ENCODE measurements at regions not wholly inside any gene's neighbourhood (a gene's known extent, or its start where the extent isn't known, plus 50 kb on each side); places are given as distances from the start of the nearest gene placed in this dataset.
A peak's percentile ranks its signal among the peaks of the same experiment; 100 is the strongest.
"Not testable (repeated sequence)": the region's sequence is repeated elsewhere in the genome, so short reads cannot be mapped to it uniquely, and the experiment has no call there.

DNA sequence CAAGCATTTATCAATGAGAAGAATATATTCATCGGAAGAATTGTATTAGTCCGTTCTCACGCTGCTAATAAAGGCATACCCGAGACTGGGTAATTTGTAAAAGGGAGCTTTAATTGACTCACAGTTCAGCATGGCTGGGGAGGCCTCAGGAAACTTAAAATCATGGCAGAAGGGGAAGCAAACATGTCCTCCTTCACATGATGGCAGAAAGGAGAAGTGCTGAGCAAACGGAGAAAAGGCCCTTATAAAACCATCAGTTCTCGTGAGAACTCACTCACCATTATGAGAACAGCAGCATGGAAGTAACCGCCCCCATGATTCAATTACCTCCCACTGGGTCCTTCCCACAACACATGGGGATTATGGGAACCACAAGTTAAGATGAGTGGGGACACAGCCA, 1688.2 kb downstream of the SPATA31A7 start:
- not testable (repeated sequence) for DNase-seq

DNA sequence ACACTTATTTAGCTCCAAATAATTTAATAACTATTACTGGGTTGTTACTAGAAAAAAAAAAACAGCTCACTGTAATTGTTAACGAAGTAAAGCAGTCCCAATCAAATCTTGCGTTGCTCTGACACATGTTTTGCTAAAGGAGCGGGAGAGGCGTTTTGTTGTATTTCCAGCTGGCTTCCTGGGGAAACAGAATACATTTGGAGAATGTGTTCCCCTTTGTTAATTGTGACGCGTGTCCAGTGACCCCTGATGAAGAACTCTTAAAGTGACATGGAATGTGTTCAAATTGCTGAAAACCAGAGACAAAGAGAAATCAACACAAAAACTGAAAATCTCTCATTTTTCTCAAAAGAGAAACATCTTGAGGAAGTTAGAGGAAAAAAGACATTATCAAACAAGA, 1690.6 kb downstream of the SPATA31A7 start:
- not testable (repeated sequence) for DNase-seq

DNA sequence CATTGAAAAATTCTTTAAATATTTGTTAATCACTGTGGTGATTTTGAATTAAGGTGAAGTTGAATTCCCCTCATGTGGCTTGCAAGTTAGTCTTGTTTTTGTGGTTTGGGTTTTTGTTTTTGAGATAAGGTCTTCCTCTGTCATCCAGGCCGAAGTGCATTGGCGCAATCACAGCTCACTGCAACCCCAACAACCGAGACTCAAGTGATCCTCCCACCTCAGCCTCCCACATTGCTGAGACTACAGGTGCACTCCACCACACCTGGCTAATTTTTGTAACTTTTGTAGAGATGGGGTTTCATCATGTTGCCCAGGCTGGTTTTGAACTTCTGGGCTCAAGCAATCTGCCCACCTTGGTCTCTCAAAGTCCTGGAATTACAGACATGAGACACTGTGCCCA, 1691.1 kb downstream of the SPATA31A7 start:
- DNase-seq, result not testable (repeated sequence)

DNA sequence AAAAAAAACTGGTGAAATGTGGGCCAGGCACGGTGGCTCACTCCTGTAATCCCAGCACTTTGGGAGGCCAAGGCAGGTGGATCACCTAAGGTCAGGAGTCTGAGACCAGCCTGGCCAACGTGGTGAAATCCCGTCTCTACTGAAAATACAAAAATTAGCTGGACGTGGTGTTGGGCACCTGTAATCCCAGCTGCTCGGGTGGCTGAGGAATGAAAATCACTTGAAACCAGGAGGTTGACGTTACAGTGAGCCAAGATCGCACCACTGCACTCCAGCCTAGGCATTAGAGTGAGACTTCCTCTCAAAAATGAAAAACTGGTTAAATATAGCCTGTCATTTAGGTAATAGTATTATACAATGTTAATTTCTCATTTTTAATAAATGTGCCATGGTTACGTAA, 1692.0 kb downstream of the SPATA31A7 start:
- not testable (repeated sequence) for DNase-seq

DNA sequence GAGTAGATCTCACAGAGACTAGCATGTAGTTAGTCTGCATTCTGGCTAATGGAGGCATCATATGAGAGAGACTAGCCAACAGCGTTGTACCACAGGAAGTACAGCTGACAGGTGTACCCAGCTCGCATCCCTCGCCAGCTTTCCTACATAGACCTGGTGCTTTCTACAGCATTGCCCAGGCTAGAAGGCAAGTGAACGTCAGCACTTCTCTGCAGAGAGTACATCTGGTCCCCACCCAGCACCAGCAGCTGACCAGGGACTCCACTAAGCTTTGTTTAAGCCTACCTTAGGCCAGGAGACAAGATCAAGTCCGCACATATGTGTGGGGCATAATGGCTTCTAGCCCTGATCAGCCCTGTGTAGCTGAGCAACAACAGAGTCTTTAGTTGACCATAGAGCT, 1692.9 kb downstream of the SPATA31A7 start:
- not testable (repeated sequence) for DNase-seq

DNA sequence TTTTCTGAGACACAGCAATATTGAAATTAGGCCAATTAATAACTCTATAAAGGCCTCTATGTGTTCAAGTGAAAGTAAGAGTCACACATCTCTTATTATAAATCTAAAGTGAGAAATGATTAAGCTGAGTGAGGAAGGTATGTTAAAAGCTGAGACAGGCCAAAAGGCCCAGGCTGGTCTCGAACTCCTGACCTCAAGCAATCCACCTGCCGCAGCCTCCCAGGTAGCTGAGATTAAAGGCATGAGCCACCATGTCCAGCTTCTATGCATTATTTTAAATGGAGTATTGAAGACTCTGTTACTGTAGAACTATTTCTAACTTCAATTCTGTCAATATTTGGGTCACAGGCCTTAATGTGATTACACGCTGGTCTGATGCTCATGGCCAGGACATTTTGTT, 1706.9 kb downstream of the SPATA31A7 start:
- not testable (repeated sequence) for DNase-seq

DNA sequence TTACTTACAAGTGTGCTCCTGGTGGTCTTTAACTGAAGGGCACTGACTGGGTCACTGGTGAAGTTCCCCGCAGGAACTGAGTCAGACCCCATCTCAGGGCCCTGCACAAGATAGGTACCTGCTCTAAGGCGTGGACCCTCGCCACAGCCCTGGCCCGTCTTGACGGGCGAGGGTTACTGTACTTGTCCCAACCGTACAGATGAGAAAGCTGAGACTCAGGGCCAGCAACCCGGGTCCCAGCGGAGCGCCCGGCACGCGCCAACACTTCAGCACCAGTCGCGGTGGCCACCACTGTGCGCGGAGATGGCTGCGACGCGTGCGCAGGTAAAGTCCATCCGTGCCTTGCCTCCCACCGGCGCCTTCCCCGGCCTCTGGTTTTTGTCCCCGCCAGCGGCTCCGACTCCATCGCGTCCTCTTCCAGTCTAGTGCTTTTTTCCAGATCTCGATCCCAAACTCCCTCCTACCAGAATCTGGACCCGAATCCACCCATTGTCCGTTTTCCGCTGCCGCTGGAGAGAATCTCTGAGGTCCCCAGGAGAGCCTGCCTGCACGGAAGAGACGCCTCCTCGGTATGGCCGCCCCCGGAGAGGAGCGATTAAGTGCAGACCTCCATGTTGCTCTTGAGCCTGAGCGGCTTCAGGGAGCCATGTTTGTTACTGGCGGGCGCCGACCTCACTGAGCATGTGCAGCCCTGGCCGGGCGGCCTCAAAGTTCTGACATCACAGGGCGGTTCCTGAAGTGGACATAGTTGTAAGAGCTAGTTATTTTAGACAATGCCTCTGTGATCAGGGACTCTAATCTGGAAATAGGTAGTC, 1707.8 kb downstream of the SPATA31A7 start:
- DNase-seq, result peak; percentile 42 to 44

DNA sequence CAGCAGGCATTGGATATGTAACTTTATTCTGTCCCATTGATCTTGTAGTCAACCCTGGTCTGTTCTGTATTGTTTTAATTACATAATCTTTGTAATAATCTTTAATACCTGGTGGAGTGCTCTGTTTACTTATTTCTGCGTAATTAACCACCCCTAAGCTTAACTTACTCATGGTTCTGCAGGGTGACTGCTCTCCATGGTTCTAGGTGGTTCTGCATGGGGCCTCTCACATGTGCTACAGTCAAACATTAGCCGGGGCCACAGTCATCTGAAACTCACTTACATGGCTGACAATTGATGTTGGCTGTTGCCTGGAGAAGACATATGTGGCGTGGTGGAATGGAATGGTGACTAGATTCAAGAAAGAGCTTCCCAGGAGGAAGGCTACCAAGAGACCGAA, 1709.8 kb downstream of the SPATA31A7 start:
- not testable (repeated sequence) for DNase-seq

DNA sequence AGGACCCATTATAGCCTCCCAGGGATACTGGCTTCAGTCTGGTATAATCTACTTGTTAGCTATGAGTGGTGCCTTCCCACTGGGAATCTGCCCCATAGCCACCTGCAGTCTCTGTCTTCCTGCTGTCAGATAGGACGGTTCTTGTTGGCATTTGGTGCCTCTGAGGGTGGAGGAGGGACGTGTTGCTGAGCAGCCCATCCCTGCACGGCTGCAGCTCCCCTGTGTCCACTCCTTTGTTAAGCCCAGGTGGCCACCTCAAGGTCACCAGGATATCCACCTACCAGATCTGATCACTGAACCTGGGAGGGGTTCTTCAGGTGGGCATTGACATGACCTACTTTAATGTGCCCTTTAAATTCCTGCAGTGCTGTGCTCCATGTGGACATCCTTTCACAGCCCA, 1714.2 kb downstream of the SPATA31A7 start:
- DNase-seq, result not testable (repeated sequence)

DNA sequence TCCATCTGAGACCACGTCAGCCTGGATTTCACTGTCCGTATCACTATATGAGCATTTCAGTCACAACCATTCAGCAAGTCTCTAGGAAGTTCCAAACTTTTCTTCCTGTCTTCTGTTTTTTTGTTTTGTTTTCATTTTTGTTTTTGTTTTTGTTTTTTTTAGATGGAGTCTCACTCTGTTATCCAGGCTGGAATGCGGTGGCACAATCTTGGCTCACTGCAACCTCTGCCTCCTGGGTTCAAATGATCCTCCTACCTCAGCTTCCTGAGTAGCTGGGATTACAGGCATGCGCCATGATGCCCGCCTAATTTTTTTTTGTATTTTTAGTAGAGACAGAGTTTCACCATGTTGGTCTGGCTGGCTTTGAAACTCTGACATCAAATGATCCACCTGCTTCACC, 1715.9 kb downstream of the SPATA31A7 start:
- DNase-seq, result not testable (repeated sequence)

DNA sequence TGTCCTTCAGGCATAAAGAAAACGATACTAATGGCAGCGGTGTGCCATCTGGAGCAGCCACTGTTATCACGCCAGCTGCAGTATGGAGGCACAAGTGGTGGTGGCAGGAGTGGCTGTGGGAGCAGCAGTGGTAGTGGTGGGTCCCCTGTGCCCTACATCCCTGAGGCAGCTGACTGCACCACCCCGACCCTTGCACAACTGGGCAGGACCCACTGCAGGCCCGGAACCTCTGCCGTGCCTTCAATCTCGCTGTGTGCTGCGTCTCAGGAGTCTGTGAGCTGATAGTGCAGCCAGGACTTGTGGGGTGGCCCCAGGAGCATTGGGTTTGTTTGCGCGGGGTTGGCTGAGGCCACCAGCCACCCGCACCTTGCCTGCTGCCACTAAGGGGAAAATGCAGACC, 1718.0 kb downstream of the SPATA31A7 start:
- DNase-seq, result not testable (repeated sequence)

DNA sequence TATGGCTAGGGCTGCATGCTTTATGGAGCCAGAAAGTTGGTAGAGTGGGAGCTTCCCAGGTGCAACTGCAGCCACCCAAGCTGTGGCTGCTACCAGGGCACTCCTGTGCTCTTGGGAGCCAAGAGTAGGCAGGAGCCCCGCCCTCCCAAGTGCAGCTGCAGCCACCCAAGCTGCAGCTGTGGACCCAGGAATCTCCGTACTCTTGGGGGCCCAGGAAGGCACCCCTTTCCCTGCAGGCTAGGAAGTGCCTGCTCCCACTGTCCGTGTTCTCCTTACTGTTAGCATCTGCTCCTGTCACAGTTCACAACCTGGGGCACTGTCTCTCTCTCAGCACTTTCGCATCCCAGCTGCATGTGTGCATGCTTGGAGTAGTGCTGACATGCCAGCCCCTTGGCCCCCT, 1718.4 kb downstream of the SPATA31A7 start:
- not testable (repeated sequence) for DNase-seq

DNA sequence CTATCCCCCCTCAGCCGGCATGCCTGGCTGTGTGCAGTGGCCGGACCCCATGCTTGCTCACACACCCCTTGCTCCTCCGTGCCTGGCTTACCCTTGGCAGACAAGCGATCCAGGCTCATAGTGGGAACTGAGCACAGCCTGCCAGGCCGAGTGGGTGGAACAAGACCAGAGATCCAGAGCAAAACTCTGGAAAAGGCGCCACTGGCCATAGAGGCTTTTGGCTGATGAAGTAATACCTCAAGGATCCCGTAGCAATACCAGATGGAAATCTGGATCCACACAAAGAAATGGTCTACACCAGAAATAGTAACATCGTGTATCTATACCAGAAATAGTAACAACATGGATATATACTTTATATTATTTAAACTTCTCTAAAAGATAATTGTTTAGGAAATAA, 1719.6 kb downstream of the SPATA31A7 start:
- DNase-seq, result not testable (repeated sequence)

DNA sequence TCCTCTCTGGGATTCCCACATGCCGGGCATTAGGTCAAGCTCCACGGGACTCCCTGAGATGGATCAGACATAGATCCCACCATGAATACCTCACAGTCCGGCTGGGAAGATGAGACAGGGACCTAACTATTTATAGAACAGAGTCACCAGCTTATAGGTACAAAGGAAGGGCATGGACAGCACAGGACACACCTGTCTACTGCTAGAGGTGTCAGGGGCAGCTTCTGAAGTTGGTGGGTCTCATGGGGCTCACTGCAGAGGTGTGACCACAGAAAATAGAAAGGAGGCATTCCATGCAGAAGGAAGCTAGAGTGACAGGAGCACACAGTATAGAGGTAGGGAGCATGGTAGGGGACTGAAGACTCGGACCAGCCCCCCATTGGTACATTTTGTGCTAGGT, 1722.4 kb downstream of the SPATA31A7 start:
- not testable (repeated sequence) for DNase-seq

DNA sequence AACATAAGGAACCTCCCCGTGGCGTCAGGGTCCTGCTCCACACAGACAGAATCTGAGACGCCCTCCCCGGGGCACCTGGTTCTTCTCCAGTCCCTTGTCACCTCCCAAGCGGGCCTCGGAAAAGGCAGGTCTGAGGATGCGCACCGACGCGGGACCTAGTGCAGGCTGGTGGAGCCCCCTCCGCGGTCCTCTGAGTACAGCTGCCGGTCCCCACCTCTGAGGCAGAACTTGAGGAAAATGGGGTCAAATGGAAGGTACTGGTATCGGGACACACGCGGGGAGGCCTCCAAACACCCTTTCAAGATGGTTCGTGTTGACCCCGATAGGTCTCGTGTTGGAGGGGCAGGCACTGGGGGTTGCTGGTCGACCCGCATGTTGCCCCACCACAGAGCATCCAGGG, 1725.3 kb downstream of the SPATA31A7 start:
- not testable (repeated sequence) for DNase-seq

DNA sequence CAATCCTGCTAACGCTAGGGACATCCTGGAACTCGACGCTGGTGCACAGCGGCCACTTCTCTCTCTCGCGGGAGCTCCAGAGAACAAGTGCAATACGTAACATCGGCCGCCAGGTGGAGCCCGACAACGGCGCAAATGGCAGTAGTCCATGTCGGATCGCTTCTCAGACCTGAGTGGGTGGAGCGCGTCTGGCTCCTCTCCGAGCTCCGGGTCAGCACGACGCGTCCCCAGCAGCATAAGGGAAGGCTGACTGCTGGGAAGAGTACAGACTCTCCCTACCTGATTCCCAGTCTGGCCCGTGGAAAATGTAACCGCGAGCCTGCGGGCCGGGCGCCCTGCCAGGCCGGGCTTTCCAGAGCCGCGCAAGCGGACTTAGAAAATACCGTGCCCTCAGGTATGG, 1725.8 kb downstream of the SPATA31A7 start:
- not testable (repeated sequence) for DNase-seq

DNA sequence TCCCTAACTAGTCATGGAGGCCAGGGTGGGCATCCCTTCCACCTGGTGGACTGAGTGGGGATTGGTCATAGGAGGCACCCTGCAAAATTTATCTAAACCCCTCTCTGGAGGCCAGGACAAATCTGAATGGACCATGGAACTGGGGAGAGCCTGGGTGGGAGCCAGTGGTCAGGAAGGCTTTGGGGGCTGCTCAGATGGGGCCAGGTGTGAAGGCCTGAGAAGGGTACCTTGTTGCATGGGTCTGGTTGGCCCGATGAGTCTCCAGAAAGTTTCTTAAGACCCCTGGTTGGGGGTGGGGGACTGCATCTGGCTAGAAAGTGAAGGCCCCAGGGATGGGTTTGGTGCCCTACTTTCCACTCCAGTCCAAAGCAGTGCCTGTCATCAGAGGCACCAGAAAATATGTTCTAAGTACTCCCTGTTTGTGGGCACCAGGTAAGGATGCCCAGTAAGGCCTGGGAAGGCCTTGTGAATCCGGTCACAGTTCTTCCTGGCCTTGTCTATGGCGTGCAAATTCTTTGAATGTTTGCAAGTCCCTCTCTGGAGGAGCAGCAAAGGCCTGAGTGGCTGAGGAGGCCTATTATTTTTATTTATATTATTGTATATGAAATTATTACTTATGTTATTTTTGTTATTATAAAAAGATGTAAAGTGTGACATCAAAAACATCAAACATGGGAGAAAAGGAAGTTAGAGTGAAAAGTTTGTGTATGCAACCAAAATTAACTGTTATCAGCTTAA, 1729.0 kb downstream of the SPATA31A7 start:
- DNase-seq, result not testable (repeated sequence)

DNA sequence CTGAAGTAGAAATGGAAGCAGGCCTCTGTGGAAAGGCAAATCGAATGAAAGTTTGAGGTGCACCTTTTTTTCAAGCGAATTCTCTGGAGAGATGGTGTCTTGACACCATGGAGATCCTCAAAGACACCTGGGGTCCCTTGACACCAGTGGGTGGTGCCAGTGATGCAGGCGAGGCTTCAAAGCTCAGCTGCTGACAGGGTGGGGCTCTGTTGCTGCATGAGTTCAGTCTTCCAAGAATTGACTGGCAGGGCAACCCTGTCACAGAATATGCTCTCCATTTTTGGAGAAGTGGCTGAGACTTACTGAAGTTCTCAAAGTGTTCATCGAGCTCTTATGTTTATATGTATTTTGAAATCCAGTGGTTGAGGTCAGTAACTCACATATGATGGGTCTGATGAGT, 1741.6 kb downstream of the SPATA31A7 start:
- DNase-seq, result not testable (repeated sequence)

DNA sequence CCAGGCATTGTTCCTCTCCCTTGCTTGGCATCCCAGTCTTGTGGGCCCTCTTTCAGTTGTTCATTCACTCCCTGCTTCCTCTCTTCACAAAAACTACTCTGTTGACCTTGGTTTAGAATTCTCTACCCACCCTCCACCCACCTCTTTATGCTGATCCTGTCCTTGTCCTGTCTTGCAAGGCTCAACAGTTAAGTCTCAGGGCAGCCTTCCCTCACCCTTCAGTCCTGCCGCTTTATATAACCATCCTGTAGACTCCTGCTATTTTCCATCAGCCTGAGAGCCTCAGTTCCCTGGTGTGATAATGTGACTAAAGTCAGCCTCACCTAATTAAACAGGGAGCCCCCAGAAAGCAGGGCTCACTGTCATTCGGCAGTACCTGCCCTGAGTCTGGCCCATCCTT, 1763.0 kb downstream of the SPATA31A7 start:
- not testable (repeated sequence) for DNase-seq
